ENCODE measurements at regions not wholly inside any gene's neighbourhood (a gene's known extent, or its start where the extent isn't known, plus 50 kb on each side); places are given as distances from the start of the nearest gene placed in this dataset.
"Not testable (repeated sequence)": the region's sequence is repeated elsewhere in the genome, so short reads cannot be mapped to it uniquely, and the experiment has no call there.

DNA sequence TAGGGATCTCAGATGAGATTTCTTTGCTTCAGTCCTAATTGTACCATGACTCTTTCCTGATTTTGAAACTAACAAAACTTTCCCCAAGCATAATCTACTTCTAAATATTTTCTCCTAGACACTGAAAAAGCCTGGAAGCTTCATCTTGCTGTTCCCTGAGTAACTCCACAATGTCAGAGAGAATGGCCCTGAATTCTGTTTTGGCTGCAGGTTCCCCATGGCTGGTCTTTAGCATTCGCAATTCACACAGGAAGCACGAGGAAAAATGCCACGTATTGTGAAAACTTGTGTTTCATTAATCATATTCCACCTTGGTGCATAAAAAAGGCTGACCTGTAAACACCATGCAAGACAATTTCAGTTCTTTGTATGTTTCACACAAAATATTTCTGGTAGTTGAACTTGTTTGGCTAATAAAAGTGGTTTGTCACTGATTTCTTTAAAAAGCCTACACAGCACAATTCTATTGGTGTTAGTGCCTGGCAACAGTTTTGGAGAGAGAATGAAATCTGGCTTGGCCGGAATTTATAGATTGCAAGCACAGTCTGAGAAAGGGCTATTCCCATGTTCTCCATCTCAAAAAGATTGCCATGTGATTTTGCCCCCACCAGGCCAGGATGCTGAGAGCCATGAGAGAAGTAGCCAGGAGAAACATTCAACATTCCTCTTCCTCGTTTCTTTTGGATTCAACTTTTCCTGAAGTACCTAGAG, 367.1 kb downstream of the NDFIP2 start (continued):
- TF ChIP-seq ZBTB21 (CRISPR knock-in tag; IDR thresholded peaks at IDR 0.05; ENCODE audit: borderline replicate concordance) (no peak), NFYB (CRISPR knock-in tag; conservative IDR thresholded peaks at IDR 0.05; ENCODE audit: low read depth) (no peak), RORB (CRISPR knock-in tag; IDR thresholded peaks at IDR 0.05) (no peak)

- Mint-ChIP-seq H3K4me1 (peaks cover 19% of the 10 kb centered on the region), H3K36me3 (no peaks in the 10 kb centered on the region), H3K27ac (no peak overlapping the region), H3K9me3 (peaks cover 6% of the 10 kb centered on the region), H3K4me3 (no peak overlapping the region), H3K27me3 (ENCODE audit: low read depth) (no peaks in the 10 kb centered on the region; the same call in 1 of the 2 replicates)
- CTCF ChIA-PET: no interaction called here
- ATAC-seq (no peak), DNase-seq (ENCODE audit: low spot score) (no peak)
- TF ChIP-seq SOX15 (CRISPR knock-in tag; IDR thresholded peaks at IDR 0.05) (no peak), GABPB1 (CRISPR knock-in tag; IDR thresholded peaks at IDR 0.05) (no peak), GRHL2 (CRISPR knock-in tag; IDR thresholded peaks at IDR 0.05; ENCODE audit: insufficient replicate concordance, severe bottlenecking) (no peak)
- TF ChIP-seq, protein P1, sequence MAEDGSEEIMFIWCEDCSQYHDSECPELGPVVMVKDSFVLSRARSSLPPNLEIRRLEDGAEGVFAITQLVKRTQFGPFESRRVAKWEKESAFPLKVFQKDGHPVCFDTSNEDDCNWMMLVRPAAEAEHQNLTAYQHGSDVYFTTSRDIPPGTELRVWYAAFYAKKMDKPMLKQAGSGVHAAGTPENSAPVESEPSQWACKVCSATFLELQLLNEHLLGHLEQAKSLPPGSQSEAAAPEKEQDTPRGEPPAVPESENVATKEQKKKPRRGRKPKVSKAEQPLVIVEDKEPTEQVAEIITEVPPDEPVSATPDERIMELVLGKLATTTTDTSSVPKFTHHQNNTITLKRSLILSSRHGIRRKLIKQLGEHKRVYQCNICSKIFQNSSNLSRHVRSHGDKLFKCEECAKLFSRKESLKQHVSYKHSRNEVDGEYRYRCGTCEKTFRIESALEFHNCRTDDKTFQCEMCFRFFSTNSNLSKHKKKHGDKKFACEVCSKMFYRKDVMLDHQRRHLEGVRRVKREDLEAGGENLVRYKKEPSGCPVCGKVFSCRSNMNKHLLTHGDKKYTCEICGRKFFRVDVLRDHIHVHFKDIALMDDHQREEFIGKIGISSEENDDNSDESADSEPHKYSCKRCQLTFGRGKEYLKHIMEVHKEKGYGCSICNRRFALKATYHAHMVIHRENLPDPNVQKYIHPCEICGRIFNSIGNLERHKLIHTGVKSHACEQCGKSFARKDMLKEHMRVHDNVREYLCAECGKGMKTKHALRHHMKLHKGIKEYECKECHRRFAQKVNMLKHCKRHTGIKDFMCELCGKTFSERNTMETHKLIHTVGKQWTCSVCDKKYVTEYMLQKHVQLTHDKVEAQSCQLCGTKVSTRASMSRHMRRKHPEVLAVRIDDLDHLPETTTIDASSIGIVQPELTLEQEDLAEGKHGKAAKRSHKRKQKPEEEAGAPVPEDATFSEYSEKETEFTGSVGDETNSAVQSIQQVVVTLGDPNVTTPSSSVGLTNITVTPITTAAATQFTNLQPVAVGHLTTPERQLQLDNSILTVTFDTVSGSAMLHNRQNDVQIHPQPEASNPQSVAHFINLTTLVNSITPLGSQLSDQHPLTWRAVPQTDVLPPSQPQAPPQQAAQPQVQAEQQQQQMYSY (CRISPR knock-in tag; IDR thresholded peaks at IDR 0.05): no peak
- POLR2A ChIA-PET: no interaction called here
Observed at GRCh38 chr13:79846386-79846785, 365.4 kb downstream of the NDFIP2 start.

DNA sequence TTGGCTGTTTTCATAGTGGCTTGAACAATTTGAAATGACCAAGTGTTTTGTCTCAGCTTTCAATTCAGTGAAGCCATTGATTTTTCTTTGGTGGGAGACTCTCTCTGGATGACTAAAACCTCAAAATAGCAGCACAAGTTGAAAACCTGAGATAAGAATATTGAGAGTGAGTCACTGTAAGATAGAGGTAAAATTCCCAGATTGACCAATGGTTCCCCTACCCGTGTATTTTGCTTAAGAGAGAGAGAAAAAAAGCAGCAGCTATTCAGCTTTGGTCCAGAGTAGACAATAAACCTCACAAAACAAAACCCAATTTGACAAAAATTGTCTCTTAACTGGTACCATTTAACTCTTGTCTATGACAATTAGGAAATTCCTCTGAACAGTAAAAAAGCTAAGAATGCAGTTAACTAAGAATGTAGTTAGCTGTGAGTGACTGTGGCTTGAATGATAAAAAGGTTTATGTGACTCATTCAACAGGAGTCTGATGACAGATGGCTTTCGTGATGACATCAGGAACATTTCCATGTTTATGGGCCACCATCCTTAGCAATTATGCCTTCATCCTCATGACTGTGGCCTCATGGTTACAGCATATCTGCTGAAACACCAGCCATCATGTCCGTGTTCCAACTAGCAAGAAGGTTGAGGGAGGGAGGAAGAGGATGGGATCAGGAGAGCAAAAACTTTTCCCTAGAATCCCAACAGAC, 356.9 kb downstream of the NDFIP2 start:
- ChIA-PET CTCF (interaction anchor here (1.5 kb wide), 1 partner anchor 159 kb away, joined by 3 read pairs; no protein-coding TSS in a partner anchor), POLR2A (no interaction called here)
- peaks cover 20% of the 10 kb centered on the region for H3K36me3 Mint-ChIP-seq
- H3K27me3 Mint-ChIP-seq (ENCODE audit: low read depth): peaks cover 2% of the 10 kb centered on the region; the same call in 1 of the 2 replicates
- DNase-seq (ENCODE audit: low spot score) (no peak), ATAC-seq (no peak)
- H3K9me3 Mint-ChIP-seq: peaks cover 25% of the 10 kb centered on the region
- TF ChIP-seq MYBL2 (CRISPR knock-in tag; IDR thresholded peaks at IDR 0.05) (no peak), TCF7 (CRISPR knock-in tag; IDR thresholded peaks at IDR 0.05; ENCODE audit: low read depth) (no peak), ZBTB21 (CRISPR knock-in tag; IDR thresholded peaks at IDR 0.05; ENCODE audit: borderline replicate concordance) (no peak), ETV6 (CRISPR knock-in tag; IDR thresholded peaks at IDR 0.05) (no peak), CBFB (CRISPR knock-in tag; IDR thresholded peaks at IDR 0.05; ENCODE audit: low read depth) (no peak), CREM (CRISPR knock-in tag; IDR thresholded peaks at IDR 0.05) (no peak), NFATC4 (CRISPR knock-in tag; IDR thresholded peaks at IDR 0.05) (no peak), AFF4 (CRISPR knock-in tag; IDR thresholded peaks at IDR 0.05; ENCODE audit: borderline replicate concordance) (no peak), SMAD3 (CRISPR knock-in tag; IDR thresholded peaks at IDR 0.05; ENCODE audit: borderline replicate concordance) (no peak)
- TF ChIP-seq, protein P2, sequence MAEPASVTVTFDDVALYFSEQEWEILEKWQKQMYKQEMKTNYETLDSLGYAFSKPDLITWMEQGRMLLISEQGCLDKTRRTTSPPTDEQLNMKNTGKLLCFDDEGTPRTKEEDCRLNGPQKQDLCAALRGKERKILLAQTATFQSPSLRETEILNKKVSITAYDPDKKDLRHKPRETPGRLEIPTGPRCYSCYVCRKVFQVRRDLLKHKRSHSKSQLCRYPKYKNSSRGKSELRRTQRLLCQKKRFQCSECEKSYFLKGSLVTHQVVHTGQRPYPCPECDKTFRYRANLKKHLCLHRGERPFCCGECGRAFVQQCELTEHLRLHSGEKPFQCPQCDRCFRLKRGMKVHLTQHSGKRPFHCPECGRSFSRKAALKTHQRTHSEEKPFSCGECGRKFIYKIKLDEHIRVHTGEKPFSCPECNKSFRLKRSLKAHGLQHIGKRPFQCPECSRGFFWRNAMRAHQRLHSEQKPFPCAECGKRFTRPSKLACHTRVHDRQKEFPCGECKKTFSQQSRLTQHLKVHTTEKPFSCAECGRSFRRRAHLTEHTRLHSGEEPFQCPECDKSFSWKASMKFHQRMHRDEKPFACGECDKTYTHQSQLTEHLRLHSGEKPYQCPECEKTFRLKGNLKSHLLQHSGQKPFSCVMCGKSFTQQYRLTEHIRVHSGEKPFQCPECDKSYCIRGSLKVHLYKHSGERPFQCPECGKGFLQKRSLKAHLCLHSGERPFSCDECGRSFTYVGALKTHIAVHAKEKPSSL (CRISPR knock-in tag; conservative IDR thresholded peaks at IDR 0.05): no peak
- TF ChIP-seq, protein P3, sequence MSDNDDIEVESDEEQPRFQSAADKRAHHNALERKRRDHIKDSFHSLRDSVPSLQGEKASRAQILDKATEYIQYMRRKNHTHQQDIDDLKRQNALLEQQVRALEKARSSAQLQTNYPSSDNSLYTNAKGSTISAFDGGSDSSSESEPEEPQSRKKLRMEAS (CRISPR knock-in tag; IDR thresholded peaks at IDR 0.05): no peak
- TF ChIP-seq, protein P4, sequence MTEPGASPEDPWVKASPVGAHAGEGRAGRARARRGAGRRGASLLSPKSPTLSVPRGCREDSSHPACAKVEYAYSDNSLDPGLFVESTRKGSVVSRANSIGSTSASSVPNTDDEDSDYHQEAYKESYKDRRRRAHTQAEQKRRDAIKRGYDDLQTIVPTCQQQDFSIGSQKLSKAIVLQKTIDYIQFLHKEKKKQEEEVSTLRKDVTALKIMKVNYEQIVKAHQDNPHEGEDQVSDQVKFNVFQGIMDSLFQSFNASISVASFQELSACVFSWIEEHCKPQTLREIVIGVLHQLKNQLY (CRISPR knock-in tag; IDR thresholded peaks at IDR 0.05): no peak
- peaks cover 9% of the 10 kb centered on the region; the same call in 1 of the 2 replicates for H3K4me1 Mint-ChIP-seq
- H3K4me3 Mint-ChIP-seq: no peak overlapping the region
- no peak overlapping the region for H3K27ac Mint-ChIP-seq

- H3K36me3 Mint-ChIP-seq: peaks cover 20% of the 10 kb centered on the region
- peaks cover 25% of the 10 kb centered on the region for H3K9me3 Mint-ChIP-seq
- H3K27me3 Mint-ChIP-seq (ENCODE audit: low read depth); H3K4me3 Mint-ChIP-seq; CTCF ChIA-PET; H3K4me1 Mint-ChIP-seq; ATAC-seq; H3K27ac Mint-ChIP-seq; POLR2A ChIA-PET; DNase-seq (ENCODE audit: low spot score): not testable (repeated sequence)
Observed at GRCh38 chr13:79836121-79836520, 355.2 kb downstream of the NDFIP2 start.
